ENCODE measurements at regions not wholly inside any gene's neighbourhood (a gene's known extent, or its start where the extent isn't known, plus 50 kb on each side); places are given as distances from the start of the nearest gene placed in this dataset.

DNA sequence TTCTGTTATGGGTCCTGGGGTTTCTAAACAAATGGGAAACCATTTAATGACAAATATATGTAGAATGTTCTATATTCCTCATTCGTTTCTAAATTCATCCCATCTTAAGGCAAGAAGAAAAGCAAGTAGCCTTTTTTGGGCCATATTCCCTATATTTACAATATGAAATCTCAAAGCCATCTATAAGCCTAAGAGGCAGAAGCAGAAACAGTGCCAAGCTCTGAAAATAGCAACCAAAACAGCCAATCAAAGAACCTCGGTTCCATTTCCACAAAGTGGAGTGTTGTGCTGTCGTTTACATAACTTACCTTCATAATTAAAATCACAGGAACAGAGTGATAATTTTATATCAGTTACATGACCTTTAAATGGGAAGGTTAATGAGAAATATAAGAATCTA, 330.6 kb upstream of the GATB start:
- no peak for DNase-seq

DNA sequence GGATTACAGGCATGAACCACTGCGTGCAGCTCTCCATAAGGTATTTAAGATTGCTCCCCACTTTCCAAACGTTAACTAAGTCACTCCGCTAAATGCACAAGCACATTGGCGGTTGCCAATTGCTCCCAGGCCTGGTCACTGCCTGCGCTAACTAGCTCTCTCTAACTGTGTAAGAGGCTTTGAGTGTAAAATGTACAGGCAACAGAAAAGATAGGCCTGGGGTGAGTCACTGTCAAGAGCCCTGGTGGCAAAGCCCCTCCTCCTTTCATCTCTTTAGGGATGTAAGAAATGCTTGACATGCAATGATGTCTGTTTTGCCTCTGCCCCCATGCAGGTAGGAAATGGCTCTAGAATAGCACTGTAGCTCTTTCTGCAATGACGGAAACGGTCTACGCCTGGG, 329.7 kb upstream of the GATB start:
- DNase-seq: no peak

DNA sequence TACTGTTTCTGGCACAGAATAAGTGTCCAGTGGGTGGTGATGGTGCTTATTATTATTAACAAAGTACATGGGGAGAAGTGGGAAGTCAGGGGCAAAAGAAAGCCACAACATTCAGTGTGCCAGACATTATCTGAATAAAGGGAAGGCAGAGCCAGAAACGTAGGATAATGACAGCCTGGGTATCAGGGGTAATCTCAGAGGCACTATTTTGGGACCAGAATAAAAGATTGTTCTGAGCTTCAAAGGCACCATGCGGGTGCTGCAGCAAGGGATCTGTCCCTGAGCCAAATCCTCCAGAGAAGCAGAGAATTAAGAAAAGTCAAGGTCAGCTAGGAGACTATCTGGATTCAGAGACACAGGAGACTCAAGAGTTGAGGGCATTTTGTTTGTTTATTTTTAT, 328.8 kb upstream of the GATB start:
- DNase-seq: peak in 1 of 14 donors; percentile 24

DNA sequence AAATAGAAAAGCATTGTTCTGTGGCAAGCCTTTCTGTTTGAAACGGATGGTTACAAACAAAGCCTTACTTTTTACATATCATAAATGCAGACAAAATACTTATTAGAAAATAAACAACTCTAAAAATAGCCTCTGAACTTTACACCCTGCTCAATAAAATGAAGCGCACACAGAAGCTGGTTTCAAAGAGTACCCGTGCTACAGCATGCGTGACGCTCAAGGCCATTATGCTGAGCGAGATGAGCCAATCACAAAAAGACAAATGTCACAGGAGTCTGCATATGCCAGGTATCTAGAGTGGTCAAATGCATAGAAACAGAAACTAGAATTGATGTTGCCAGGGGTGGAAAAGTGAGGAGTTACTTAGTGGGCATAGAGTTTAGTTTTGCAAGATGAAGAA, 326.5 kb upstream of the GATB start:
- DNase-seq: no peak

DNA sequence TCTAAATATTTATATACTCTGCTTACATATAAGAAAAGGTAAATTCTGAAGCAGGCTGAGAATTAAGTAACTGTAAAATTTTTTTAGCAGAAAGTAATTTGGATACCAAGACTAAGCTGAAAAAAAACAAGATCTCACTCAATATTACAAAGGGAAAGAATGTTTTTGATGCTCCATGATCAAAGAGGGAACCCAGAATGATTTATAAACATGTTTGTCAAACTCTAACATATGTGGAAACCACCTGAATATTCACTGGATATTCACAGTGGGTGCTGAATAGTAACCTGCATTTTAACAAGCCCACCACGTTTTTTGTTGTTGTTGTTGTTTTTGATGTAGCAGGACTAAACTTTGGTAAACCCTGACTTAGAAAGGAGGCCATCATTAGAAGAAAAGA, 324.9 kb upstream of the GATB start:
- DNase-seq: no peak

DNA sequence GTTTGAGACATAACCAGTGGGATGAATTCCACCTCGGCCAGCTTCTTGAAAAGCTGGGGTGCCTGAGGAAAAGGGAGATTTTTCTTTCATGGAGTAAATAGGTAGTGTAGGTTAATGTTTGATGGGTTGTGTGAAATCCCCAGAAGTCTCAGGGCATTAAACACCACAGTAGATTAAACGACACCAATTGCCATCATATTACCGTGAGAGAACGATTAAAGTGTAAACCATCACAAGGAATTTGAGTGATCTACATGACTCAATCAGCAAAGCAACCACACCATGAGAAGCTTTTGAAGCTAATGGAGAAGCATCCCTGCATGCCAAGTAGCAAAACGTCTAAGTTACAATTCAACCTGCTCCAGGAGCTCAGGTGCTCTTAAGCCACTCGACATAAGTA, 322.5 kb upstream of the GATB start:
- DNase-seq: no peak

DNA sequence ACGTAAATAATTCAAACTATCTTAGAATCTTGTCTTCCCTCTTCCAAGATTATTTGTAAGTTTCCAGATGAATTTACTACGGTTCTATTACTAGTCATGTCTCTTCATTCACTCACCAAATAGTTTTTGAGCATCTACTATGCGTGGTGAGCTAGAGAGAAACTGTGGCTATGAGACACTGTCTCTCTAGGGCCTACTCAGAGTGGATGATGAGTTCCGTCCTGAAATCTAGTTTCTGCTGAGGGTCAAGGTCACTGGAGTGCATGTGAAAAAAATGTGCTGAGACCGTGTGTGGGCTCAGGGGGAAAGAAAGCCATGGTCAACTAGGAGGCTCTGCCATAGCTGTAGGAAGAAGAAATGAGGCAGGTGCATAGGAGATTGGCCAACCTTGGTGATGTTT, 320.2 kb upstream of the GATB start:
- no peak for DNase-seq

DNA sequence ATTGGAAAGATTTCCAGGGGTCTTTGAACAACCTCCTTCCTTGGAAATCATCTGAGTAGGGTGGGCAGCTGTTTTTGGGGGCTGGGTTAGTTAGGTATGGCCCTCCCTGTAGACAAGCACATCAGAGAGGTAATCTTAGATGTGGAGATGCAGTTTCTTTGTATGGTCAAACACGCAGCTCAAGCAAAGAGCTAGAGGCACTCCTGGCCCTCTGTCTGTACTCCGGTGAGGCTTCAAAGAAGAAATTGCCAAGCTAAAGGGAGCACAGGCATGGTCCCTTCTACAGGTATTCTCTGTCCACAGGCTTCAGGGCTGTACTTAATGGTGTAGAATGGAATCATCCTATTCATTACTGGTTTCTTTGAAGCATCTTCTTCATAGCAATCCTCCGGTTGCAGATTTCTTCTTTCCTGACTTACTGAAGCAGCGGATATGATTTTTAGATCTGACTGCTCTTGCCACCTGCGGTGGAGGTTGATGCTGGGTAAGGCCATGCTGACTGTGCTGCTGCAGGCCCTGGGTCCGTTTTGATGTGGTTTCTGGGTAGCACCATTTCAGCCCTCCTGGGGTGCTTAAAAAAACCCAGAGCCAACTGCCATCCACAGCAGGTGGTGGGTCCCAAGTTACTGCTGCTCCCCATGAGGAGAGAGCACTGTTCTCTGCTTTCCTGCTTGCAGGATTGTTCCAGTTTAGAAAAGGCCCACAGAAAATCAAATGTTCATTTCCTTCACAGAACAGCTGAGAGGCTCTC, 318.9 kb upstream of the GATB start:
- no peak for DNase-seq

DNA sequence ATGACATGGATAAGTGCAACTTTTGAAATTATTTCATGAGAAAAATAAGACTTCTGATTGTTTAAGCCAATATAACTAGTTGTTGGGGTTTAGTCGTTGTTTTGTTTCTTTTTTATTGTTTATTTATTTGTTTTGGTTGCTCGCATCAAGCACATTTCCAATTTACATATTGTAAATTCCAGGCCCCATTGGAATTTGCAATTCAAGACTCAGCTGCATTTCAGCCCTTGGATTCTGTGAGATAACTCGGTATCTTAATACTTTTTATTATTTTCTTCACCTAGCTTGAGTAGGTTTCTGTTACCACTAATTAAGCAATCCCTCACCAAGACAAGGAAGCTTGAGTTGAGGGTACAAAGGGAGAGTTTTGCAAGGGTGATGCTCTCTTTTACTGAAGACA, 318.3 kb upstream of the GATB start:
- no peak for DNase-seq

DNA sequence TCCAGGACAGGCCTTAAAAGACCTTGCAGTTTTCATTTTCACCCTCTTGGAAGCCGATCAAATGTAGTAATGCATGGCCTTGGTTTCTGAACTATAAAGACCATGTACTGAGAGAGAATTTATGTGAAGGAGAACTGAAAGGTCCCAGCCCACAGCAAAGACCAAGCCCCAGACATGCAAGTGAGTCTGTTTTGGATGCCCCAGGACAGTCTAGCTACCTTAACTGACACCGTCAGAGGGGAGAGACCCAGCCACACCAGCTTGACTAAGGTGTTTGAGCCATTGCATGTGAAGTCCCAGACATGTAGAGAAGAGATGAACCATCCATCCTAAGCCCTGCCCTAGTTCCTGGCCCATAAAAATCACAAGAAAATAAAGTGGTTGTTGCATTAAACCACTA, 316.8 kb upstream of the GATB start:
- no peak for DNase-seq

DNA sequence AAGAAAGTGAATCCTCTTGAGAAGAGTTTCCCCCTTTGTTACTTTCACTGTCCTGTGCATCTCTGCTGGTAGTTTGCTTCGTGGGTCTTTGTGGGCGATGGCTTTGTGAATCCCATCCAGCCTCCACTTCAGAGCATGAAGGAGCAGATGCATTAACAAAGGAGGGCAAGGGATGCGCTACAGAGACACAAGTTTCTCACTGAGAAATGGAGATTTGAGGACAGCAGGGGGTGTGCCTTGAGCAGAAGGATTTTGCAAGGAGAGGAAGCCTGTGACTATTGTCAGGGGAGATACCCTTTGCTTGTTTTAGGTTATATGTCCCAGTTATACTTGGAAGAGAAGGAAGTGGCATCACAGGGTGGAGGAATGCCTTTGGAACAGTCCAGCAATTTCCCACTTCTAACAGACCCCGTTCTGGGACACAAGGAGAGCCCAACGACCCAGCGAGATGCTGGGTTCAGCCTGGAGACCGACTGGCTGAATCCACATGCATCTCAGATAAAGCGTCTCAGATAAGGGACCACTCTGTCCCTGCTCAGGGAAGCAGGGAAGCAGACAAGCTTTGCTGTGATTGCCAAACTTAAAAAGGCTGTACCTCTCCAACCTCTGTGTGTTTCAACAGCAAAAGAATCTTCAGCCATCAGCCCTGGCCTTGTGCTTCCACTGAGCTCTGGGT, 314.6 kb upstream of the GATB start:
- no peak for DNase-seq

DNA sequence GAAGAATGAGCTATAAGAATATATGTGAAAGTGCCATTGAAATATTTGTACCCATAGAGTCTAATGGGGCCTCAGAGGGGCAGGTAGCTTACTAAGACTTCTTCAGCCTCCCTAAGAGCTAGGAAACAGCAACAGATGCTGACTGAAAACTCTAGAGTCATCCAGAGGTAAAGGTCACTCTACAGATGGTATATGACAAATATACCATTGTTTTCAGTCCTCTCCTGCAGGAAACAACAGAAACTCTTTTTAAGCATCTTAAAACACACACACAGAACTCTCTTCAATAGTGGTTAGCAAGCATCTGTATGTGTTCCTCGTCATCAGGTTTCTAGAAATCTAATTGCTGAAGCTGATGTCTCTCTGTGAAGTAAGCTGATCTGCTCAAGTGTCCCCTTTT, 313.8 kb upstream of the GATB start:
- DNase-seq: no peak

DNA sequence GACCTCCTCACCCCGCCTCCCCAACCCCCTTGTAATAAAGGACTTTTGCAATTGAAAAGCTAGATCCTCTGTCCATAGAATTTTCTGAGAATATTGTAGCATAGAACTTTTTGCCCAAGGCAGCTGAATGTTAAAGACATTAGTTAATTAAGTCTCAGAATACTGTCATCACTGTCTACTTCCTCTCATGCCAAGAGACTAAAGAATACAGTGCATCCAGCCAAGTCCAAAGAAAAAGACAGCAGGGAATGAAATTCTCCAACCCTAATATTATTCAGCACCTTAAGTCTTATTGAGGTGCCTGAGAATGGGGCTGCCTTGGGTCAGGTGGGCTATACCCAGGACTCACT, 313.3 kb upstream of the GATB start:
- DNase-seq: no peak

DNA sequence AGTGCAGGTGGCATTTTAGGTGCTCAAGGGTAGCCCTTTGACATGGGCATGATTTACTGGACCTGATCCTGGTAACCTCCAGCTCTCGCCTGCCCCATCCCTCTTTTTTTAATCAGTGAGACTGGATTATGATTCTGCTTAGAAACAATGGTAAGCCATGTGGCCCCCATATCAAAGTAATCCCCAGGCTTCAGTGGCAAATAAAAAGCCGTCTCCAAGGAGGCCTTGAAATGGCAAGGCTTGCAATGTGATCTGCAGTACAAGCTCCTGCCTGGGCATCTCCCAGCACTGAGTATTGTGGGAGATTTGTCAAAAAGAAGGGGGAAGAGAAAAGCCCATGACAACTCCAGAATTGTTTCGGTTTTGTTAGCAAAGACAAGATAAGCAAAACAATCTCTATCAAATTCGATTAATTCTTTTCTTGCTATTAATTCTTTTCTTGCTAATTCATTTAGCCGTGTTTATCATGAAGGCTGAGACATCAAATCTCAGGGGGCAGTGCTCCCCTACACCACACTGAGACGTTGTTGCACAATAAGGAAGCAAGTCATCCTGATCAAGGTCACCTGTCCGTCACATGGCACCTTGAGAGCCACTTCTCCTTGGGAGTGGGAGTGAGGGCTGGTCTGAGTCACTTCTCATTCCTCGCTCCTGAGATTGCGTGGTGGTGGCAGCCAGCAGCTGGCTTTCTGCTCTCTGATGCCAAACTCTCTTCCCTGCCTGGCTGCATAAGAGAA, 312.7 kb upstream of the GATB start:
- peak in 1 of 14 donors; percentile 34 for DNase-seq

DNA sequence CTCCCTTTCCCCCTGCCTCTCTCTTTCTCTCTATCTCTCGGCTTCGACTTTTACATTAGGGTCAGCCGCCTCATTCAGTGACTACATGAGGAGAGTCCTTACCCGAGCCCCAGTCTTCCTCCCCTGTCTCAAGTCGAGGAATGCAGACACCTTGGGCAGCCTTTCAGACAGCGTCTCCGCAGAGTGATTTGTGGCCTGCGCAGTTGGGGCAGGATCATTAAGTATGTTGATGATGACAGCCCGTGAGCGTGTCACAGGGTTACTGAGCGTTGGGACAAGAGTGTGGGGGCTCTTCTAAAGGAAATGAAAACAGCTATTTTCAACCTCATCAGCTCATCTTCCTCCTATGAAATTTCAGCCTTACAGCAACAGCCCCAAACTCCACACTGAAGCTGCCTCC, 312.1 kb upstream of the GATB start:
- no peak for DNase-seq

DNA sequence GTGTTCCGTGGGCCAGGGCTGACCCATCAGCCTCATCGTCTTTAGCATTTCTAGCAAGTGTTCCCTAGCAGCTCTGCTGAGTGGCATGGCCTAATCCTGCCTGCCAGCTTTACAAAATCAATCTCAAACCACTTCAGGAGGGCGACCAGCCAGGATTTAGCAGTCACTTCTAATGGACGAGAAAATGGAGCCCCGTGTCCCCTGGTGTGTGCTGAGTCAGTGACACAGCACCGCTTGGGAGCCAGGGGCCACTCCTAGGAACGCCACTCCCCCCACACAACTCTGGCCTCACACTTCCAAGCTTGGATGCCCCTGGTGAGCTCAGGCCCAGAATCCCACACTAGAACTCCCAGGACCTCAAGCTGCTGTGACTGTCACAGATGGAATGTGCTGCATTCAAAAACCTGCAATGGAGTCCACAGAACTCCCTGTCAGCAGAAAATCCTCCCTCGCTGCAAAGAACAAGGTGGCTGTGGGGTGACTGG, 311.2 kb upstream of the GATB start:
- DNase-seq: peak in 1 of 14 donors; percentile 52

DNA sequence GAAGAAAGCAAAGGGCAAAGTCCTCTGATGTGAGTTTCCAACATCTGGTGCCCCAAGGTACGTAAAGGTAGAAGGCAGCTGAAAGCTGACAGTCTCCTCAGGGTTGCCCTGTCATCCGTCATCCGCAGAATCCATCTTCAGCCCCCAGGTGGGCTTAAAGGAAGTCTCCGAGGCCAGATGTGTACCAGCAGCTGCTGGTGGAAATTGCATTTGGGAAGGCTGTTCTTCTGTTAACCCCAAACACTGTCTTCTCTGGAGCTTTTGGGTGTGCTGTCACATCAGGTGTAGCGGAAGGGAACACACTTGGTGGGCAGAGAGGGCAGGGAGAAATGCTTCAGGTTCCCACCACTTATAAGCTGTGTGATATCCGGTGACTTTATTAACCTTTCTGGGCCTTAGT, 310.0 kb upstream of the GATB start:
- no peak for DNase-seq

DNA sequence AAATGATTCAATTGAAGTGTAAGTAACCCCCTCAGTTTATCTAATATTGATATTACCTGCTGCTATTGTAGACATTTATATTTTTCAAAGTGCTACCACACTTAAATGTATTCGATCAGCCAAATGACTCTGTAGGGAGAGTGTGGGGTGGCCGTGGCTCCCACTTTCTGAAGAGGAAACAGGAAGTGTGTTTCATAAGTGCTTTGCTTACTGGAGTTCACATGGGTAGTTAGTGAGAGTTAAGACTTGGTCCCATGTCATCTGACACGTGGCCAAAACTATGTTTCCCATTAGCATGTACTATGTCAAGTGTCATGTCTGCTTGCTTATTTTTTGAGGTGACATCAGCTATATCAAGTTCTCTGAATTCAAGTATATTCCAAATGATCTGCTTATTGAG, 308.1 kb upstream of the GATB start:
- no peak for DNase-seq

DNA sequence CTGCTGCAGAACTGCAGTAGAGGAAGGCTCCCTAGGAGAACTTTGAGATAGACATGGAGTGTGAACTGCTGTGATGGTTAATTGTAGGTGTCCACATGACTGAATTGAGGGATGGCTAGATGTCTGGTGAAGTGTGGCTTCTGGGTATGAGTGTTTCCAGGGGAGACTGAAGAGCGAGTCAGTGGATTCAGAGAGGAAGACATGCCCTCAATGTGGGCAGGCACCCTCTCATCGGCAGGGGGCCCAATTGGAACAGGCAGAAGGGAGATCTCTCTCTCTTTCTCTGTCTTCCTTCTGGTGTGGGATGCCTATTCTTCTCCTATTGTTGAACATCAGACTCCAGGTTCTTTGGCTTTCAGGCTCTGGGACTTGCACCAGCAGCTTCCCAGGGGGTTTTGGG, 304.7 kb upstream of the GATB start:
- no peak for DNase-seq

DNA sequence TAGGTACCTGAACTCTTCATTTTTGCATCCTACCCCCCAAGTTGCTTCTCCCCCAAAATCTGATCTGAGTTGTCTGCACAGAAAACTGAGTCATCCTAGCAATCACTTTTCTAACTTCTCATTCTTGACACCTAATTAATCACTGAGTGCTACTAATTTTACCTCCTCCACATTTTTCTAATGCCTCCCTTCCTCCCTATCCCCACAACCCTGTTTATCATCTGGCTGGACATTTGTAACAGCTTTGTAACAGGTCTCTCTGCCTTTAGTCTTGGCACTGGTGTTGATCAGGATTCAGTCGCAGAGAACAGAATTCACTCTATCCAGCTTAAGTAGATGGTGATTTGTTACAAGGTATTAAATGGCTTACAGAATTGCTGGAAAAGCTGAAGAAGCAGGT, 303.9 kb upstream of the GATB start:
- DNase-seq: no peak

DNA sequence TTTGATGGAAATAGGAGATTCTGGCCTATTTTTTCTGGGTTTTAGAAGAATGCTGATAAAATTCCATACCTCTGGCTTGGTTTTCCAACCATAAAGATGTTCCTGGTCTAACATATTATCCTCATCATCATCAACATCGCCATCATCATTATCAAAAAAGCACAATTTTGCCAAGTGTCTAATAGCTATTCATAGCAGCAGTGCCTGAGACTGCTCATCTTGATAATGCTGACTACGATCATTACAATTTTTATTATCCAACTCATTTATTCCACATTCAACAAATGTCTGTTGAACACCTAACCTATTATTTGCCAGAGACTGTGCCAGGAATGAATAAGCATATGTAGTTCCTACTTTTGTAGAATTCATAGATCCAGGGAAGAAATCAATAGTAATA, 303.5 kb upstream of the GATB start:
- DNase-seq: no peak

DNA sequence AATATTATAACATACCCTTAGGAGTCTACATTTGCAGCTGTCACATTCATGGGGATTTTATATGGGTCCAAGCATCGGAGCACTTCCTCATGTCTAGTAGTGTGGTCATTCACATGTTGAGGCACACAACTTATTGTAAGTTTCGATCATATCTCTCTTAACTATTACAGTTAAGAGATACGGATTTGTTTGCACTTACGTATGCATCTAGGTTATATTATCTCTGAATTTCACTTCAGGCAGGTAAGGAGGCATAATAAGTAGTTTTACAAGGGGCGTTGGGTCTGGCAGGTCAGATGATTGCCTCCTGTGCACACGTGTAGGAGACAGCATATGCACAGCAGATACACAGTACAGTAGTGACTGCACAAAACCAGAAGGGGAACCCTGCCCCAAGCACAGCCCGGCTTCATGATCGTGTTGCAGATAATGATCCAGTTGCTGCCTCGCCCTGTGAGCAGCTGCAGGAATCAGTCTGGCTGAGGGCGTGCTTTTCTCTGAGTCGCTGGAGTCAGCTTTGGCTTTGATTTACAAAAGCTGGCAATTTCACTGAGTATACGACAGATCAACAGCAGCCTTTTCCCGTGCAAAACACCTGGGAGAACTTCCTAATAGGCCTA, 302.9 kb upstream of the GATB start:
- DNase-seq: no peak

DNA sequence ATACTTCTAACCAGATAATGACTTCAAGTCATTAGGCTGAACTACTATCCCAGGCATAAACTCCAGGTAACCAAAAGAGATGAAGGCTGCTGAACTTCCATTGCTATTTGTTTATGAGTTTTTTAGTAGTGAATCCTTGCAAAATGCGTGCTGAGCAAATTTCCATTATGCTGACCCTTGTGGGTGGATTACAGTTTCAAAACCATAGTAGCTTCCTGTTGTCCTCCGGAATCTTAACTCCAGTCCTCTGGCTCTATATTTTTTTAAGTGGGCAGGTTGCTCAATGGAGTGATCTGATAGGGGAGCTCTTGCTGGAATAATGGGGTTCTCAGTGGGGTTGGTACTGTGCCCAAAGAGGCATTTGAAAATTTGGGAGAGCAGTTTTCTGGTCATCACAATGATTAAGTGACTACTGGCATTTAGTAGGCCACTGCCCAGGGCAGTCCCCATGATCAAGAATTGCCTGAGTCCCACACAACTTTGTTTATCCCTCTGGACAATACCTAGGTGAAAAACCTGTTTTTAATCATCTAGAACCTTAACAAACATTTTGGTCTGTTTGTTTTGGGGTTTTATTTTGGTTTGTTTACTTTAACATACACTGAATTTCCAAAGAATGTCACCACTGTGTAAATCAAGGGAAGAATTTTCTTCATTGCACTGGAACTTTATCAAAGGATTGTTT, 302.3 kb upstream of the GATB start:
- no peak for DNase-seq
